ENCODE measurements at regions not wholly inside any gene's neighbourhood (a gene's known extent, or its start where the extent isn't known, plus 50 kb on each side); places are given as distances from the start of the nearest gene placed in this dataset.
"Not testable (repeated sequence)": the region's sequence is repeated elsewhere in the genome, so short reads cannot be mapped to it uniquely, and the experiment has no call there.

DNA sequence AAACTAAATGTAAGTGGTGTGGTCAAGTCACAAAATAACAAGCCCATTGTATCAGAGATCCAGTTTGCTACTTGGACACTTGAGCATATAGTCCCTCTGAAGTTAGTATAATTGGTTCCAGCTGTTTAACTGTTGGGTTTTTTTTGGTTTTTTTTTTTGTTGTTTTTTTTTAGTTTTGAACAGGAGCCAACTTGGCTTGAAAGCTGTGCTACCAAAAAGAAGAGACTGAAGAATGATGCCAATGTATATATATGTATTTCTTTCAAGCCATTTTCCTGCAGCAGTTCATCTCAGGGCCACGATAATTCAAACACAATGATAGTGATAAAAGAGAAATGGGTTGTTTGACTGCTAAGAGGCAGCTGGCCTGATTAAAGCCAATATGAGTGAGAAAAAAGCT lies 138.3 kb downstream of the PCDH18 start:
- DNase-seq (ENCODE audit: low read depth in 2 of 2): peak; percentile 62 to 67

DNA sequence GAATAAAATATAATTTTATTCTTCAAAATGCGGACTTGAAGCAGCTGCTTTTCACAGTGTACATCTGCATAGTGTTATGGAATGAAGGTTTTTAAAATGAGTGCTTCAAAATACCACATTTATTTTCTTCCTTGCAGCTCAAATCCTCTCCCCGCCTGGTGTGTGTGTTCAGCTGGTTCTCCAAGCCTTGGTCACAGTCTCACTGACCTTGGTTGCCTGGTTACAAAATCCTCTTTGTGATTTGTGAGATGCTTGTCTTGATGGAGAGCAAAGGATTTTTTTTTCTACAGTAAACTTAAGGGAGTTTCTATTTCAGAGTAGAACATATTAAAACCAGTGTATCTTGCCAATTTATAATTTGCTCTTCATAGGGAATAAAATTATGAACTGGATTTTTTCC lies 139.2 kb downstream of the PCDH18 start:
- peak in 1 of 2 experiments; percentile 18 for DNase-seq (ENCODE audit: low read depth in 2 of 2)

DNA sequence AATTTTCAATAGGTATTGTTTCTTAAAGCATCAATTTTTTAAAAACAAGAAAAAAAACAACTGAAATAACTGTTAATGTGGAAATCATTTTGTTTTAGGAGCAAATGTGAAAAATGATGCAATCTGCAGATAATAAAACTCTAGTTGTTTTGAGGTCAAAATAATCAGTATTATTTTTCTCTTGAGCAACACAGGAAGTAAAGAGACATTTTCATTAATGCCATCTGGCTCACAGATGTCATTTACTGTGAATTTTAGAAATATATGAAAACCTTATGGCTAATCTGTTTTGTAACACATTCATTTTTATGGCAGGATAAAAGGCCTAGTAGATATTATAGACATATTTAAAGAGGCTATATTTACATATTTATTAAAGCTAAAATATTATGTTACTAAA lies 141.6 kb downstream of the PCDH18 start:
- peak; percentile 81 to 83 for DNase-seq (ENCODE audit: low read depth in 2 of 2)

DNA sequence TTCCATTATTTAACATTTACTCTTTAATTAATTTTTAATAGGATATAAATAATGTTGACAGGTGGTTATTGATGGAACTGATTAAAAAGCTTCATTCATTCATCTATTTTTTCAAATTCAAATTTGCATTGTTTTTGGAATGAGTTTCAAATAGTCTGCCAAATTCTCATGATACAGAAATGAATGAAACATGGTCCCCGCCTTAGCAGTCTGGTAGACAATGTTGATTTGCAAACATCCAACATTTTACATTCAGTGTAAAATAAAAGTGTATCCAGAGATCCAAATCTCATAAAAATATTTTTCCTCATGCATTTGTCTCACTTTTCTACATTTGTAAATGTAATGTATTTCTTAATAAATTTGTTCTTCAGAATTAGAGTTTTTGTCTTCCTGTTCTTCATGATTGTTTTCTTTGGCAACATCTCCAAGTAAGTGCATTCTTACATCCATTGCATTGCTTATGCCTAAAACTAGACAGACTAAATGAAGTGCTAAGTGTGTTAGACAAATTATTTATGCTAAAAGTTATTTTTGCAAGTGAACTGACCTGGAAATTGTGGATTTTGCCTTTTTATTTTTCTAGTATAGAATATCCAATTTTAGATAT lies 142.3 kb downstream of the PCDH18 start:
- DNase-seq (ENCODE audit: low read depth in 2 of 2): no peak

DNA sequence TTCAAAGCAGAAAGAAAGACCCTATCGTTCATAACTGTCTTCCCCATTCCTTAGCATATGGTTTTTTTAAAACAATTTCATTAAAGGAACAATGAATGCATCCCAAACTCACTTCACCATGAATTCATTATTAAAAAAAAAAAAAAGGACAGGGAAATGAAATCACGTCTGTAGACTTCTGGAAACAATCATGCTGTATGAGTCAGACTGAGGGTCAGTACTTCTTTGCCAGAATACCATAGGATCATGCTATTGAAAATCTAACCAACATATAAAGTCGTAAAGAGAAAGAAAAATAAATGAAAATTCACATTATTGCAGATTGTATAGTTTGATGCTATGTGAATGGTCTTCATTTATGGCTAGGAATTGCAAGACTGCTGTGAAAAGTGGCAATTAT lies 144.4 kb downstream of the PCDH18 start:
- DNase-seq (ENCODE audit: low read depth in 2 of 2): peak; percentile 80 to 85

DNA sequence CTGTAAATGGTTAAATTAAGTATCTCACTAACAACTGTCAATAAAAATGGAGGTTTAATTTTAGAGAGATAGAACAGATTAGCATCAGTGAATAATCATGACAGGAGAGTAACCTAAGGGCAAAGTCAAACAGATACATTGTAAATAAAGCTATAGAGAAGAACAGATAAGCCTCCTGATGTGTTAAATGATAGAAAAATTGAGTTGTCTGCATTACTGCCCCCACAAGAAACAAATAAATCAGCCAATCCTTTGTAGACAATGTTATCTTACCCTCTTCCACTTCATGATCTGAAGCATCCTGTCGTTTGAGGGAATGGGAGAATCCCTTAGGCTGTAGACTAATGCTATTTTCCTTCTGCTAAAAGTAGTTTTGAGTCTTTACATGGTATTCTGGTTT lies 147.8 kb downstream of the PCDH18 start:
- no peak for DNase-seq (ENCODE audit: low read depth in 2 of 2)

DNA sequence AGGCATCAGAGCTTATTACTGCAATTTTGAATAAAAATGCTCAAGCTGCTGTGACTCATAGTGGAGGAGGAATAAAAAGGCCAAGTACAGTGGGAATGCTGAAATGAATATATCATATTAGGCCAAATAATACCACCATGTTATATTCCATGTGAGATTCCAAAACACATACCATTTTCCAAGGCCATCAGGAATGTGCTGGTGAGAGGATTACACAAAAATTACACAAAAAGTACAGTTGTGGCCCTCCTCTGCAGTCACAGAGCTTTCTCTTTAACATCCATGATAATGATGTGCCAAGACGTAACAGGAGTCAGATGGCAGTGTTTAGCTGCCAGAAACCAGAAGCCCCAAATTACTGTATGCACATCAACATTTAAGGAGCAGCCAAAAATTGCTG lies 153.5 kb downstream of the PCDH18 start:
- peak; percentile 42 to 51 for DNase-seq (ENCODE audit: low read depth in 2 of 2)

DNA sequence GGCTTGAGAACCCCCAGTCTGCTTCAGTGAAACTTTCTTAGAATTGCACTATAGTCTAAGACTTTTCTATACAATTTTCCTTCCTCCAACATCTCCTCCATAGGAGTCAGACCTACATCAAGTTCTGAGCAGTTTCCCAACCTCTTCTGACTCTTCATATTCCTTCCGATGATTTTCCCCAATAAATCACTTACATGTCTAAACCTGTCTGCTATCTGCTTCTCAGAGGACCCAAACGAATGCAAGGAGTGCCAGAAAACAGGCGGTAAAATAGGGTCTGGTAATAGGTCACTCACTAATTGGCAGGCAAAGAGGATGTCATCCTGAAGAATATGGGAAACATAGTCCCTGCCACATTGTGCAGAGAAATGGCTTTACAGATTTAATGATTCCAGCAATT lies 153.9 kb downstream of the PCDH18 start:
- DNase-seq (ENCODE audit: low read depth in 2 of 2): no peak

DNA sequence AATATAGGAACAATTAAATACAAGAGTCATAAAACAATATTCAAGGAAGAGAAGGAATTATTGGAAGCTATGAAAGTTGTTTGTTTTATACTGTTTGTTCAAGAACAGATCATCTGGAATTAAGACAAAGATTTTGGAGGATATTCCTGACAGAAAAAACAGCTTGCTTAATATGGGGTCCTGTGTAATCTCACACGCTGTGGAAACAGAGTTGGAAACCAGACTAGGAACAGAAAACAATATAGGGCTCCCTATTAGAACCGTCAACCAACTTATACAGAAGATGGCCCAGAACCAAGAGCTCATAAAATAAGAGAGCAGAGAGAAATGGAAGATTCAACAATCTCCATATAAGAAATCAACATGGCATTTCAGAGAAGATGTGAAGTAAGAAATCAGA lies 156.0 kb downstream of the PCDH18 start:
- DNase-seq (ENCODE audit: low read depth in 2 of 2): no peak

DNA sequence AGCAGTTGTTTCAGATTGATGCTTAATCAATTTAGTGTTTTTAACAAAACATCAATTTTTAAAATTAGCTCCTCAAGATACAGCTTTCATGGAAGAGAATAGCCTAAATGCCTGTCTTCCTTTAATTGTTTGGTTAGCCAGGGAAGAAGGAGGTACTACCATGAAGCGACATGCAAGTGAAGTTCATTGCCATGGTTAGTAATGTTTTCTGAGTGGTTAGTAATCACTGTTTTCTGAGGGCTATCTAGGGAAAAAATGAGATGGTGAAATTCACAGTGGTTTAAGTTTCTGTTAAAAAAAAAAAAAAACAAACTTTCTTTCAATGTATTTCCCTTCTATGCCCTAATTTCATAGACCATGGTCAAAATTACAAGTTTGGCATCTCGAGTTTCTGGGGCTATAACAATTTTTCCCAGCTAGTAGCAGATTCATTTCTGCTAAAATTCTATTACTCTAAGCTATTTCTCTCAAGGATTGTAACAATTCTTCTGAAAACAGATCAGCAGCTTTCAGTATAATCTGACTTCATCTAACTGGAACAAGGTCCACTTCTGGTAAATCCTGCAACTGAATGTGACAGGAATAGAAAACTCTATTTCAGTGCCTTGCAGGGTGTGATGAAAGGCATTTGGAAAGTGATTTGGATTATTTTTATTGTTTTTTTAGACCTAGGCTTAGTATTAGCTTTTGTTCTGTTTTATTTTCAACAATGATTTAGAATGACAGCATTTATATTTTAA lies 157.0 kb downstream of the PCDH18 start:
- DNase-seq (ENCODE audit: low read depth in 2 of 2): no peak

DNA sequence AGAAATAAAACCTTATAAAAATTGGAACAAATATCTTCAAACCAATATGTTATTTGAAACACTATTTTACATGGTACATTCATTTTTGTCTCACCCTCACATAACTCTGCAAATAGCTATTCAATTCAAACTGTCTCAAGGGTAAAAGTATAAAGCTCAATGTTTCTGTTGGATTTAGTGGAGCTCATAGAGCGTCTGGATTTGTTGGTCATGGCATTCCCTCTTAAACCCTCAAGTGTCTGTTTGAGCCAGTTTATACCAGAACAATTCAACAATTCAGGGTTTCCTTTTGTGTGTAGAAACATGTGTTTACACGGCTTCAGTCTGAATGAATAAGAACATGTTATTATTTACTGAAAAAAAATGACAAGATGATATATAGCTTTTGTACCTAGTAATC lies 161.6 kb downstream of the PCDH18 start:
- no peak for DNase-seq (ENCODE audit: low read depth in 2 of 2)

DNA sequence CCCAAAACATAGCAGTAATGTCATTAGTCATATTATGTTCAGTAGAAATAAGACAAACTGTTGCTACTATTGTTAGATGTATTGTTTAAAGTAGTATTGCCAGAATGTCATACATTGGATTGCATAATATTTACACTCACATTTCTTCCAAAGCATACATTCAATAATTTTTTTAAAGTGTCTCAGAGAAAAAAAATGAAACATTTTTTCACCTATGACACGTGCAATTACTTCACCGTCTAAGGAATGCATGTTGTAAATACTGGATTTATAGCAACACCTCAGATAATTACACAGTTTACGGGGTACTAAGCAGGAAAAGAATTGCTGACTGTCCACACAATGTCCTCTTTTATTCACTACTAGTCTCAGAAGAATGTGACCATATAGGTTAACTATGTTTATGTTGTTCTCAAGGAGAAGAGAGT lies 162.1 kb downstream of the PCDH18 start:
- DNase-seq (ENCODE audit: low read depth in 2 of 2): peak; percentile 88 to 90

DNA sequence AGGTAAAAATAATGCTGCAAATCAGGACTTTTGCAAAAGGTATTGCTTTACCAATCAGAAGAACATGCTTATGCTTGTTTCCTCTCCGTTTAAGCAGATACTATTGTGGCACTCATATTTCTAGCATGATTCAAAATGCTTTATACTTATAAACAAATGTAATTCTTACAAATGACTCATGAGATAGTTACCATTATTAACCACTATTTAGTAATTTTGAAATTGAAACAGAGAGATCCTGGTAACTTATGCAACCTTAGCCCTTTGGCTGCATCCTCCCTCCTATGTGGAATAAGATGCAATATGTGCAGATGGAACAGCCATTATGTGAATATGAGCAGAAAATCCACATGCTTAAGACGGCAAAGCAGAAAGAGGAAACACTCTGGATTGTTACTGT lies 164.7 kb downstream of the PCDH18 start:
- DNase-seq (ENCODE audit: low read depth in 2 of 2): peak; percentile 84 to 86

DNA sequence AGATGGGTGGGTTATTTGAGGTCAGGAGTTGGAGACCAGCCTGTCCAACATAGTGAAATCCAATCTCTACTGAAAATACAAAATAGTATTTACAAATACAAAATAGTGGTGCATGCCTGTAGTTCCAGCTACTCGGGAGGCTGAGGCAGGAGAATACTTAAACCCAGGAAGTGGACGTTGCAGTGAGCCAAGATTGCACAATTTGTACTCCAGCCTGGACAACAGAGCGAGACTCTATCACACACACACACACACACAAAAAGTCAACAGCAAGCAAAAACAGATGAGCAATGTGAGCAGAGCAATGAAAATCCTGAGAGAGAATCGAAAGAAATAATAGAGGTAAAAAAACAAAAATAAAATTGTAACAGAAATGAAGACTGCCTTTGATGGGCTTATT lies 168.8 kb downstream of the PCDH18 start:
- no peak for DNase-seq (ENCODE audit: low read depth in 2 of 2)

DNA sequence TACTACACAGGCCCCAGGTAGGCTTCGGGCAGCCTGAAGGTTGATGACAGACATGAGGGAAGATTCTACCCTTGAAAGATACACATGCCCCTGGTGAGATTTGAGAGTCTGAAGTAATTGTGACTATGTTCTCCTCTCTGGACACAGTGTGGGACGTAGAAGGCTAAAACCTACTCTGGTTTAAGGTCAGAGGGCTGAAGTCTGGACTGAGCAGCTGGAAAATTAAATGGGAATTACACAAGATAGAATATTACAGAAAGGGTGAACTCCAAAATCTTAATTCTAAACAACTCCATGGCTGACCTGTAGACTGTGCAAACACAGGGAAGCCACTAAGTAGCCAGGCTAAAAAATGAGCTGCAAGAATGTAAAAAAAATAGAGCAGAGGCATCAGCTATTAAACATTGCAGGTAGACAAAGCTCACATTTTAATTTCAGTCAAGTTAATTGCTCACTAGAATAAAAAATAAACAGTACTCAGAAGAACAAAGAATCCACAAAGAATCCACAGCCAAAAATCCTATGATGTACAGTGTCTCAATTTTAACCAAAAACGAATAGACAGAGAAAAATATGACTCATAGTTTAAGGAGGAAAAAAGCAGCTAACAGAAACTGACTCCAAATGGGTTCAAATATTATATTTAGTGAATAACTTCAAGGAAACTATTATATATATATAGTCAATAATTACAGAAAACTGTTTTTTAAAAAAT lies 170.4 kb downstream of the PCDH18 start:
- no peak for DNase-seq (ENCODE audit: low read depth in 2 of 2)

DNA sequence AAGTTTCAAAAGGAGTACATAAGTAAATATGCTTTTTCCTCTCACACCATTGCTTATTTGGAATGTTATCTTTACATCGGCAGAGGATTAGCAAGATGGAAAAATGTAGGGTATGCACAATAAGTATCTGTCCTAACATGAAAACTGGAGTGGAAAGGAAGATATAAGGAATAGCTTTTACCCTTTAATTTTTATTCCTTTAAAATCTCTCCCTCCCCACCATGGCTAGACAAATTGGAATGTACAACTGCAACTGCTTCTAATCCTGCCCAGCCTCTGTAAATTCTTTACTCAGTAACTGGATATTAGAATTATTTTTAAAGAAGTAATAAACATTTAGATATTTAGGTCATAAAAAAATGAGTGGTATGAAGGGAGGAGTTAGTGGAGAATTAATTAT lies 171.5 kb downstream of the PCDH18 start:
- no peak for DNase-seq (ENCODE audit: low read depth in 2 of 2)

DNA sequence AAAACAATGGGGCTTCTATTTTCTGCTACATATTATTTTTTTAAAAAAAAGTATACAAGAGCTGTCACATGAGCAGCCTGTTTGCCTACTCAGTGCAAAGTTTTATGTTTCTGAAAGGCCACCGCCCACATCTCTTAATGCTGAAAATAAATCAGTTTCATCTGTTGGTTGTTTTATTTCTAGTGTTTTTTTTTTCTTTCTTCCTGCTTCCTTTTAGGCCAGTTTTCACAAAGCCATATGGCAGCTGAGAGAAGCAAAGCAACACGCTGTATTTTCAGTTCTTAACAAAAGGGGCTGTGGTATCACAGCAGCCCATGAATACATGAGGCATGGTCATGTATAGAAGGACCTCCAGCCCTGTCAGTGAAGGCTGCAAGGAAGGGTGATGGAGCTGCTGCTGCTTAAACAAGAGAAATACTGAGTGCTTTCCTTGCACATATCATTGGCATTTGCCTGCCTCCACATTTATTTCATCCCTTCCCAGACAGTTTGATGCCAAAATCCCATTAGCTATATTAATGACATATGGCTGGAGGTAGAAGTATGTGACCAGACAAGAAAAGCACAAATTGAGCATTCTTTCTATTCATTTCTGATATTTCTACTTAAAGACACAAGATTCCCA lies 172.5 kb downstream of the PCDH18 start:
- DNase-seq (ENCODE audit: low read depth in 2 of 2): peak; percentile 82 to 84

DNA sequence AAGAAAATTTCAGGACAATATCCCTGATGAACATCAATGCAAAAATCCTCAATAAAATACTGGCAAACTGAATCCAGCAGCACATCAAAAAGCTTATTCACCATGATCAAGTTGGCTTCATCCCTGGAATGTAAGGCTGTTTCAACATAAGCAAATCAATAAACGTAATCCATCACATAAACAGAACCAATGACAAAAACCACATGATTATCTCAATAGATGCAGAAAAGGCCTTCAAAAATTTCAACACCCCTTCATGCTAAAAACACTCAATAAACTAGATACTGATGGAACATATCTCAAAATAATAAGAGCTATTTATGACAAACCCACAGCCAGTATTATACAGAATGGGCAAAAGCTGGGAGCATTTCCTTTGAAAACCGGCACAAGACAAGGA lies 177.7 kb downstream of the PCDH18 start:
- DNase-seq (ENCODE audit: low read depth in 2 of 2): not testable (repeated sequence)

DNA sequence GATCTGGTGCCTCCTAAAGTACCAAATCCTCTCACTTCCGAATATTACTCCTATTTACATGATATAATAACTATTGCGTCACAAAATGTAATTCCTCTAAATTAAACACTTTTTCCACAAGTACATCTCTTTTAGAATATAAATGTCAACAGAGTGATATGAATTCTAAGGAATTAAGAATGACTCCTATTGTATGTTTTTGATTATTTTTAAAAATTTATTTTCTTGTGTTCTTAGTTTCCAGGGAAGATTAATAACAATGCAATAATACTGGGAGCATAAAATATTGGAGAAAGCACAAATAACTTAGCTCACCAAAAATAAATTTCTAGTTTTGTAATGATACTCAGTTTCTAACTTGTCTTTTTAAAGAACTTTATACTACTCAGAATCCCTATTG lies 184.9 kb downstream of the PCDH18 start:
- no peak for DNase-seq (ENCODE audit: low read depth in 2 of 2)

DNA sequence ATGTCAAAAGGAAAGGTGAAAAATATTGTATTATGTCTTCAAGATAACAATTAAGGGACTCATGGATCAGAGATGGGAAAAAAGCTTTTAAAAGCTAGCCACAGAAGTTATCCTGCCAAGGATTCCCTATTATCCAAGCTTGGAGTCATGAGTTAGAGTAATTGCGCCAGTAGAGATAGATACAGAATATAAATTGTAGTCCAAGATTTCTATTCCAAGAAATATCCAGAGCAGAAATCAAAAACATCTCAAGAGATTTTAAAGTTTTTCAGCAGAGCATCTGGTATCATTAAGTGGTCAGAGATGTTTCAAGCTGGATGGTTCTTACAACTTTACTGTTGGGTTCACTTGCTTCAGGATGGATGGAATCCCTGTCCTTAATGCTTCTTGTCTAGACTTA lies 186.7 kb downstream of the PCDH18 start:
- DNase-seq (ENCODE audit: low read depth in 2 of 2): no peak

DNA sequence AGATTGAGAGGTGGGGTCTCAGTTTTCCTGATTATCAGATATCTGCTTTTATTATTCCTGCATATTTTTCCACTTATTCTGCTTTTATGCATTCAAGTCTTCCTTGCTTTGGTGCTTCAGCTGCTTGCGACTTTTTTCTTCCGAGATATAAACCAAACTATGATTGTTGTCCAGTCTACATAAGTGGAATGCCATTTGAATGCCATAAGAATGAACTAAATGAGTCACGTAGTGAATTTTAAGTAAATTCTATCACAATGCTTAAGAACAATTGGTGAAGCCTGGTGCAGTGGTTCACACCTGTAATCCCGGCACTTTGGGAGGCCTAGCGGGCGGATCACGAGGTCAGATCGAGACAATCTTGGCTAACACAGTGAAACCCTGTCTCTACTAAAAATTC lies 189.1 kb downstream of the PCDH18 start:
- no peak for DNase-seq (ENCODE audit: low read depth in 2 of 2)

DNA sequence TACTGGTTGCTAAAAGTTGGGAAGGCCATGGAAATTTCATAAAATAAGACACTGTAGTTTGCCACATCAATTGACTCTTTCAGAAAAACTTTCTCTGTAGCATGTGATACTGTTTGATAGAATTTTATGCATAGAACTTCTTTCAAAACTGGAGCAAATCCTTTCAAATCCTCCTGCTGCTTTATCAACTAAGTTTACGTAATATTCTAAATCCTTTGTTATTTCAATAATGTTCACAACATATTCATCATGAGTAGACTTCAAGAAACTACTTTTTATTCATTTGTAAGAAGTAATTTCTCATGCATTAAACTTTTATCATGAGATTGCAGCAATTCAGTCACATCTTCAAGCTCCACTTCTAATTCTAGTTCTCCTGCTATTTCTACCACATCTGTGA lies 199.3 kb downstream of the PCDH18 start:
- no peak for DNase-seq (ENCODE audit: low read depth in 2 of 2)

DNA sequence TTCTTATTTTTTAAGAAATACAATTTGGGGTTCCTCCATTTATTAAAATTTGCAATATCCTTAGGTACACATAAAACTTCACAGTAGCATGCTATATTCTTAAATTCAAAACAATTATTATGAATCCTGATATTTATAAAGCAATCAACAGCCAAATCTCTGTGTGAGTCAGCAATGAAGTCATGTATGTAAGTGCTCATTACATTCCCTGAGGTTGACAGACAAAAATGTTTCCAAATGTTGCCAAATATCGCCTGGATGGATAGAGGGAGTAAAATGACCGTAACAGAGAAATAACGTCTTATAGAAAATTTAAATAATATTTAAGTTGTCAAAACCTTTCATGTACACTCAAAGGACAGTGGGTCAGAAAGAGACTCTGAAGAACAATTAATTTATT lies 220.0 kb downstream of the PCDH18 start:
- DNase-seq (ENCODE audit: low read depth in 2 of 2): peak; percentile 21 to 25
